HEK293T (cell line): ENCODE measurements at regions not wholly inside any gene's neighbourhood (a gene's known extent, or its start where the extent isn't known, plus 50 kb on each side); places are given as distances from the start of the nearest gene placed in this dataset.

Experiments used
- ZNF384 ChIP-seq: fragments of 450-650 bp; IDR thresholded peaks from 2 replicates; pipeline ENCODE4 v1.6.1; 2016
- TF ChIP-seq, protein P1 (sequence below): fragments of 450-650 bp; IDR thresholded peaks from 2 replicates; pipeline ENCODE4 v1.6.1; 2016

DNA sequence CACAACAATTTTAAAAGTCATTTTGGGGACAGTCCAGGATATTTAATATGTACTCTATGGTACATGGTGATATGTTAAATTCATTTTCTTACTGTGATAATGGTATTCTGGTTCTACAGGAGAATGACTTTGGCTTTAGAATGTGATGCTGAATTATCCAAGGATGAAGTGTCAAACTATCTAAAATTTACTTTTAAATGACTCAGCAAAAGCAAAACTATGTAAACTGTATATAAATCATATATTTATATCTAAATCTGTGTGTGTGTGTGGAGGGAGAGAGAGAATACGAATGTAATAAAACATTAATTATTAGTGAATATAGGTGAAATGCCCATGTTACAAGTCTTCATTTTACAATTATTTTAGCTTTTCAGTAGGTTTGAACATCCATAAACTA, 733.8 kb upstream of the CA10 start:
- TF ChIP-seq, protein P1, sequence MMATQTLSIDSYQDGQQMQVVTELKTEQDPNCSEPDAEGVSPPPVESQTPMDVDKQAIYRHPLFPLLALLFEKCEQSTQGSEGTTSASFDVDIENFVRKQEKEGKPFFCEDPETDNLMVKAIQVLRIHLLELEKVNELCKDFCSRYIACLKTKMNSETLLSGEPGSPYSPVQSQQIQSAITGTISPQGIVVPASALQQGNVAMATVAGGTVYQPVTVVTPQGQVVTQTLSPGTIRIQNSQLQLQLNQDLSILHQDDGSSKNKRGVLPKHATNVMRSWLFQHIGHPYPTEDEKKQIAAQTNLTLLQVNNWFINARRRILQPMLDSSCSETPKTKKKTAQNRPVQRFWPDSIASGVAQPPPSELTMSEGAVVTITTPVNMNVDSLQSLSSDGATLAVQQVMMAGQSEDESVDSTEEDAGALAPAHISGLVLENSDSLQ: no peak
- no peak for TF ChIP-seq ZNF384
